ENCODE measurements at regions not wholly inside any gene's neighbourhood (a gene's known extent, or its start where the extent isn't known, plus 50 kb on each side); places are given as distances from the start of the nearest gene placed in this dataset.

- TF ChIP-seq, protein P1, sequence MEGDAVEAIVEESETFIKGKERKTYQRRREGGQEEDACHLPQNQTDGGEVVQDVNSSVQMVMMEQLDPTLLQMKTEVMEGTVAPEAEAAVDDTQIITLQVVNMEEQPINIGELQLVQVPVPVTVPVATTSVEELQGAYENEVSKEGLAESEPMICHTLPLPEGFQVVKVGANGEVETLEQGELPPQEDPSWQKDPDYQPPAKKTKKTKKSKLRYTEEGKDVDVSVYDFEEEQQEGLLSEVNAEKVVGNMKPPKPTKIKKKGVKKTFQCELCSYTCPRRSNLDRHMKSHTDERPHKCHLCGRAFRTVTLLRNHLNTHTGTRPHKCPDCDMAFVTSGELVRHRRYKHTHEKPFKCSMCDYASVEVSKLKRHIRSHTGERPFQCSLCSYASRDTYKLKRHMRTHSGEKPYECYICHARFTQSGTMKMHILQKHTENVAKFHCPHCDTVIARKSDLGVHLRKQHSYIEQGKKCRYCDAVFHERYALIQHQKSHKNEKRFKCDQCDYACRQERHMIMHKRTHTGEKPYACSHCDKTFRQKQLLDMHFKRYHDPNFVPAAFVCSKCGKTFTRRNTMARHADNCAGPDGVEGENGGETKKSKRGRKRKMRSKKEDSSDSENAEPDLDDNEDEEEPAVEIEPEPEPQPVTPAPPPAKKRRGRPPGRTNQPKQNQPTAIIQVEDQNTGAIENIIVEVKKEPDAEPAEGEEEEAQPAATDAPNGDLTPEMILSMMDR (IDR thresholded peaks at IDR 0.05): no peak
- ATAC-seq (no peak), FAIRE-seq (no peak), DNase-seq (no peak)
- H3K27ac ChIP-seq: no peak overlapping the region
- intact Hi-C loops (cut with DNase I): loop anchor here in 1 of 3 donors (10.0 kb wide), 1 partner anchor 58 kb away; no protein-coding TSS in a partner anchor
- H3K27me3 ChIP-seq: no peaks in the 10 kb centered on the region
- WGBS, 2 donors: 36 to 59% methylated on average over 7 of the region's 7 CpGs
- H3K9me3 ChIP-seq: no peaks in the 10 kb centered on the region
- no peaks in the 10 kb centered on the region for H3K36me3 ChIP-seq
- H3K4me3 ChIP-seq: no peak overlapping the region
- no peaks in the 10 kb centered on the region for H3K4me1 ChIP-seq
These were observed 126.3 kb upstream of the IRX3 start for GRCh38 chr16:54412777-54413455.

GRCh38 chr16:54412037-54412436 lies 125.5 kb upstream of the IRX3 start:
- no peaks in the 10 kb centered on the region for H3K4me1 ChIP-seq
- DNase-seq: no peak
- 34 to 50% methylated on average over 11 of the region's 11 CpGs for WGBS, 2 donors
- H3K27ac ChIP-seq: no peak overlapping the region
- no peaks in the 10 kb centered on the region for H3K9me3 ChIP-seq
- no peak for ATAC-seq
- no peak for FAIRE-seq
- H3K4me3 ChIP-seq: no peak overlapping the region
- TF ChIP-seq, protein P1 (IDR thresholded peaks at IDR 0.05): no peak
- H3K36me3 ChIP-seq: no peaks in the 10 kb centered on the region
- no peaks in the 10 kb centered on the region for H3K27me3 ChIP-seq
- intact Hi-C loops (cut with DNase I): loop anchor here in 1 of 3 donors (10.0 kb wide), 1 partner anchor 57 kb away; no protein-coding TSS in a partner anchor

- H3K9me3 ChIP-seq: no peaks in the 10 kb centered on the region
- H3K4me3 ChIP-seq: no peak overlapping the region
- H3K36me3 ChIP-seq: no peaks in the 10 kb centered on the region
- H3K27me3 ChIP-seq: no peaks in the 10 kb centered on the region
- no peaks in the 10 kb centered on the region for H3K4me1 ChIP-seq
- peak in 1 of 4 donors; percentile 21 for ATAC-seq
- FAIRE-seq: no peak
- intact Hi-C loops (cut with DNase I): loop anchor here in 1 of 3 donors (10.0 kb wide), 1 partner anchor 57 kb away; no protein-coding TSS in a partner anchor
- 35 to 62% methylated on average over 11 of the region's 11 CpGs for WGBS, 2 donors
- TF ChIP-seq, protein P1 (IDR thresholded peaks at IDR 0.05): no peak
- H3K27ac ChIP-seq: no peak overlapping the region
- DNase-seq: no peak
These were observed 125.0 kb upstream of the IRX3 start for GRCh38 chr16:54411544-54411943.

DNA sequence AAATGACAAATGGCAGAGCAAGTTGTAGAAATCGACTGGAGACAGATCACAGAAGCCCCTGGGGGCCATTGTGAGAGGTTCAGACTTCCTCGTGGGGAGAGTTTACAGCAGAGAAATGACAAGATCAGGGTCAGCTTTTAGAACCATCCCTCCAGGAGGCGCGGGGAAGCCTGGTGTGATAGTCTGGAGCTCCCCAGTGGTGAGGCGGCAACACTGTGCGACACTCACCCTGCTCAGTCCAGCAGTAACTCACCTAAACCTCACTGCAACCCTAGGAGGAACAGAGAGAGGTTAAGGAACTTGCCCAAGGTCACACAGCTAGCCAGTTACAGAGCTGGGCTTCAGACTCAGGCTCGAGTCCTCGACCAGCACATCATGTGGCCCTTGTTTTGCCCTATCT lies 123.4 kb upstream of the IRX3 start:
- 74% methylated on average over 8 of the region's 8 CpGs for WGBS, 2 donors
- Histone ChIP-seq H3K36me3 (no peaks in the 10 kb centered on the region), H3K27ac (no peak overlapping the region), H3K4me1 (no peaks in the 10 kb centered on the region), H3K27me3 (no peaks in the 10 kb centered on the region), H3K9me3 (no peaks in the 10 kb centered on the region), H3K4me3 (no peak overlapping the region)
- intact Hi-C loops (cut with DNase I): loop anchor here in 1 of 3 donors (10.0 kb wide), 1 partner anchor 55 kb away; no protein-coding TSS in a partner anchor
- DNase-seq (no peak), FAIRE-seq (no peak), ATAC-seq (no peak)
- TF ChIP-seq, protein P1 (IDR thresholded peaks at IDR 0.05): no peak

DNA sequence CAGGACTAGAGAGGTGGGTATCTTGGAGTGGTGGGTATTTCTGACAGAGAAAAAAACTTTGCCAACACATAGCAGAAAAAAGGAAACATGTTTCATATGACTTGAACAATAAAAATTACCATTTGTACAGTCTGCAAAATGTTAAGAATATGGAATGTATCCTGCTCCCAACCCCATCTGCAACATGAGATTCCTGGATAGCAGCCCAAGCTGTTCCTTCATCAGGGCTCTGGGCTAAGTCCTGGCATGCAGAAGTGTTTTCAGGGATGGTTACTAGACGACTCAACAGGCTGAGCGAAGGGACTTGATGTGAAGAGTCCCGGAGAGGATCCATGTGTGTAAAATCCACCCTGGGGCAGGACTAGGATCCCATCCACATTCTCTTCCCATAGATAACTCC lies 121.0 kb upstream of the IRX3 start:
- FAIRE-seq: no peak
- no peak for DNase-seq
- intact Hi-C loops (cut with DNase I): no loop called here
- TF ChIP-seq, protein P1 (IDR thresholded peaks at IDR 0.05): no peak
- no peak overlapping the region for H3K27ac ChIP-seq
- no peaks in the 10 kb centered on the region for H3K4me1 ChIP-seq
- 80 to 86% methylated on average over 3 of the region's 3 CpGs for WGBS, 2 donors
- no peaks in the 10 kb centered on the region for H3K36me3 ChIP-seq
- H3K4me3 ChIP-seq: no peak overlapping the region
- no peaks in the 10 kb centered on the region for H3K27me3 ChIP-seq
- ATAC-seq: no peak
- H3K9me3 ChIP-seq: no peaks in the 10 kb centered on the region
